HepG2 (cell line): ENCODE measurements at regions not wholly inside any gene's neighbourhood (a gene's known extent, or its start where the extent isn't known, plus 50 kb on each side); places are given as distances from the start of the nearest gene placed in this dataset.

ENCODE experiments used
- ATAC-seq: fragments of 200-7000 bp; cut with Tn5 transposase; 3 replicates; pipeline ENCODE4 v1.9.1; 2020; ENCODE audit warnings: mild to moderate bottlenecking, moderate library complexity
- BruUV-seq: library from RNA; stranded (reverse); fragments of 400-500 nt; replicated peaks from 2 replicates; lab custom pipeline; 2021; lab: Mats Ljungman, UMichigan
- CTCF ChIA-PET: fragments of 300-600 bp; formaldehyde crosslinking; extraction: SDS; loops from one replicate; lab custom pipeline; 2021; ENCODE audit warnings: low total read pairs, inconsistent platforms, low intra/inter-chr PET ratio; lab: Yijun Ruan, JAX
- POLR2A ChIA-PET: fragments of 350-600 bp; sonication (Branson Sonifier 250); formaldehyde crosslinking; loops from one replicate; lab custom pipeline; 2020; ENCODE audit warnings: antibody characterized with exemption, inconsistent platforms; lab: Yijun Ruan, JAX
- DNase-seq: peaks from one replicate; pipeline ENCODE4 v3.0.0-alpha.2; 2015; ENCODE audit warnings: low spot score
- FAIRE-seq: peaks from 3 replicates; lab custom pipeline; 2011; peaks lifted over from hg19 to GRCh38; lab: Jason Lieb, UNC
- H2AFZ ChIP-seq: one replicate; pipeline ENCODE4 v1.6.1; 2011; ENCODE audit warnings: low read length, inconsistent platforms
- H3K27ac ChIP-seq: fragments of 300-600 bp; 3 replicates; pipeline ENCODE4 v1.8.0; 2011; ENCODE audit warnings: mixed run types, mild to moderate bottlenecking, mixed read lengths, low read length, inconsistent platforms; ENCODE audit not compliant: insufficient read depth; ENCODE audit errors: extremely low read length
- H3K27me3 ChIP-seq, 2 experiments: fragments of 200-600 bp in 1 of 2; 2 replicates in 1 of 2; 3 replicates in 1 of 2; pipeline versions ENCODE4 v1.6.0 to v1.8.0; 2011; ENCODE audit warnings: low read length in 2 of 2, mild to moderate bottlenecking in 2 of 2, moderate library complexity in 2 of 2, inconsistent platforms in 1 of 2; ENCODE audit not compliant: insufficient read depth in 2 of 2, control insufficient read depth in 1 of 2
- H3K36me3 ChIP-seq, 2 experiments: fragments of 200-600 bp in 1 of 2; replicated peaks in 1 of 2; 2 replicates in 1 of 2; 3 replicates in 1 of 2; pipeline versions ENCODE4 v1.5.1 to v1.8.0; 2011; ENCODE audit warnings: low read length in 2 of 2, inconsistent platforms in 1 of 2; ENCODE audit not compliant: insufficient read depth in 2 of 2, control insufficient read depth in 1 of 2
- H3K4me1 ChIP-seq: 2 replicates; pipeline ENCODE4 v1.5.1; 2012; ENCODE audit warnings: low read length, inconsistent platforms; ENCODE audit not compliant: insufficient read depth
- H3K4me2 ChIP-seq: 2 replicates; pipeline ENCODE4 v1.6.0; 2011; ENCODE audit warnings: low read depth, low read length, inconsistent platforms
- H3K4me3 ChIP-seq, 3 experiments: fragments of 200-600 bp in 1 of 3; sonication (generic), shearing (Covaris generic) in 1 of 3; replicated peaks in 1 of 3; 2 replicates each; pipeline ENCODE4 v1.5.1; 2011 to 2016; ENCODE audit warnings: low read length in 3 of 3, inconsistent platforms in 2 of 3, low read depth in 2 of 3, mild to moderate bottlenecking in 2 of 3, control low read depth in 1 of 3, mixed read lengths in 1 of 3; ENCODE audit not compliant: insufficient read depth in 1 of 3
- H3K79me2 ChIP-seq: one replicate; pipeline ENCODE4 v1.6.1; 2011; ENCODE audit warnings: low read length, inconsistent platforms; ENCODE audit not compliant: insufficient read depth
- H3K9ac ChIP-seq: 2 replicates; pipeline ENCODE4 v1.6.0; 2011; ENCODE audit warnings: mild to moderate bottlenecking, low read depth, low read length, inconsistent platforms; ENCODE audit not compliant: insufficient read depth
- H3K9me3 ChIP-seq: 2 replicates; pipeline ENCODE4 v1.5.1; 2012; ENCODE audit warnings: mild to moderate bottlenecking, low read length
- H4K20me1 ChIP-seq: 2 replicates; pipeline ENCODE4 v1.6.0; 2011; ENCODE audit warnings: inconsistent platforms, mild to moderate bottlenecking, low read length, moderate library complexity; ENCODE audit not compliant: insufficient read depth
- ATF6 ChIP-seq: sonication (generic); formaldehyde crosslinking; conservative IDR thresholded peaks from 2 replicates; pipeline ENCODE4 v1.4.0; 2020; ENCODE audit warnings: missing genetic modification reagents
- FLYWCH1 ChIP-seq: sonication (generic); formaldehyde crosslinking; IDR thresholded peaks from 2 replicates; pipeline ENCODE4 v1.8.1; 2023; ENCODE audit warnings: mild to moderate bottlenecking, missing genetic modification reagents
- GABPB1 ChIP-seq: IDR thresholded peaks from 2 replicates; pipeline ENCODE4 v1.6.1; 2016; ENCODE audit warnings: mild to moderate bottlenecking, missing genetic modification reagents, moderate library complexity, missing compliant biosample characterization
- GFI1 ChIP-seq: sonication (generic); formaldehyde crosslinking; IDR thresholded peaks from 2 replicates; pipeline ENCODE4 v1.5.0; 2020; ENCODE audit warnings: missing genetic modification reagents, mild to moderate bottlenecking, borderline replicate concordance
- GZF1 ChIP-seq: sonication (generic); formaldehyde crosslinking; IDR thresholded peaks from 2 replicates; pipeline ENCODE4 v1.5.1; 2020; ENCODE audit warnings: mild to moderate bottlenecking, missing genetic modification reagents
- HDAC2 ChIP-seq: sonication (generic); formaldehyde crosslinking; IDR thresholded peaks from 2 replicates; pipeline ENCODE4 v1.4.0; 2020; ENCODE audit warnings: missing genetic modification reagents
- HNRNPUL1 ChIP-seq: fragments of 200-400 bp; formaldehyde crosslinking; IDR thresholded peaks from 2 replicates; pipeline ENCODE4 v1.6.1; 2017; ENCODE audit warnings: low read depth, mild to moderate bottlenecking, low read length, moderate library complexity
- KAT8 ChIP-seq: IDR thresholded peaks from 2 replicates; pipeline ENCODE4 v1.6.1; 2016; ENCODE audit warnings: missing genetic modification reagents, missing compliant biosample characterization
- MXI1 ChIP-seq: IDR thresholded peaks from 3 replicates; pipeline ENCODE4 v1.6.1; 2012; ENCODE audit warnings: low read depth, low read length, inconsistent platforms, borderline replicate concordance
- NFKB2 ChIP-seq: sonication (generic); formaldehyde crosslinking; IDR thresholded peaks from 2 replicates; pipeline ENCODE4 v1.4.0; 2020; ENCODE audit warnings: missing genetic modification reagents, borderline replicate concordance
- ZNF292 ChIP-seq: sonication (generic); formaldehyde crosslinking; IDR thresholded peaks from 2 replicates; pipeline ENCODE4 v1.8.1; 2022; ENCODE audit warnings: mild to moderate bottlenecking, low read depth, missing genetic modification reagents, borderline replicate concordance
- ZNF317 ChIP-seq: sonication (generic); formaldehyde crosslinking; IDR thresholded peaks from 2 replicates; pipeline ENCODE4 v1.5.0; 2020; ENCODE audit warnings: mild to moderate bottlenecking, missing genetic modification reagents
- ZNF496 ChIP-seq: sonication (generic); formaldehyde crosslinking; IDR thresholded peaks from 2 replicates; pipeline ENCODE4 v1.8.1; 2023; ENCODE audit warnings: mild to moderate bottlenecking, moderate library complexity, missing genetic modification reagents; ENCODE audit not compliant: insufficient replicate concordance
- WGBS: methylation state at CpG from one replicate; pipeline ENCODE4 v1.1.6; 2017; ENCODE audit warnings: low lambda C conversion rate; 5-methylcytosine and 5-hydroxymethylcytosine counted together
- in situ Hi-C: cut with HindIII; loops from 2 replicates; pipeline ENCODE4 v1.10.0; 2017; ENCODE audit warnings: low pct_unique_long_range_greater_than_20kb; ENCODE audit not compliant: extremely low pct_ligation_motif_present
- intact Hi-C: fragments of 100-400 bp; cut with micrococcal nuclease; formaldehyde crosslinking; loops from one replicate; pipeline ENCODE4 v1.10.0; 2022; ENCODE audit not compliant: unreplicated experiment
- TF ChIP-seq, protein P1 (sequence below): sonication (generic); formaldehyde crosslinking; IDR thresholded peaks from 2 replicates; pipeline ENCODE4 v1.5.0; 2020; ENCODE audit warnings: mild to moderate bottlenecking, missing genetic modification reagents, borderline replicate concordance
- TF ChIP-seq, protein P2 (sequence below): sonication (generic); formaldehyde crosslinking; conservative IDR thresholded peaks from 2 replicates; pipeline ENCODE4 v1.4.0; 2020; ENCODE audit warnings: missing genetic modification reagents
- TF ChIP-seq, protein P3 (sequence below): sonication (generic); formaldehyde crosslinking; IDR thresholded peaks from 2 replicates; pipeline ENCODE4 v1.4.0; 2020; ENCODE audit warnings: missing genetic modification reagents

DNA sequence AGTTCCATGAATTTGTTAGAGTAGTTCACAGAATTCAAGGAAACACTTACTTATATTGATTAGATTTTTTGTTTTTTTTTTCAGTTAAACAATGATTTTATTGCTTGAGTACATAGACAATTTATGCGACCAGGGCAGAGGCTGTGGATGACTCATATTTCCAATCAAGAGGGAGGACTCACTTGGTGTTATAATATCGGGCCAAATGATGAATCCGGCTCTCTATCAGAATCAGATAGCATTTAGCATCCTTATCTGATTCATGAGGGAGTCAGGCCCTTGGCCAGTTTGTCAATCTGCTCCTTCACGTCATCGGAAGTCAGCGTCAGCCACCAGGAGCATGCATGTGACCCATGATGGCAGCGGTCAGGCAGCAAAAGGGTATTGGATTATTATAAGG is 82.3 kb upstream of the HUWE1 start:
- Histone ChIP-seq H2AFZ (no peak overlapping the region), H4K20me1 (no peaks in the 10 kb centered on the region), H3K27ac (no peak overlapping the region), H3K9ac (no peak overlapping the region), H3K4me3 (no peak overlapping the region), H3K27me3 (no peaks in the 10 kb centered on the region), H3K4me1 (no peaks in the 10 kb centered on the region), H3K4me2 (no peak overlapping the region), H3K9me3 (no peaks in the 10 kb centered on the region), H3K36me3 (no peaks in the 10 kb centered on the region), H3K79me2 (no peaks in the 10 kb centered on the region)
- intact Hi-C loops, result no loop called here
- FAIRE-seq, result no peak
- BruUV-seq, result no TSS peak
- WGBS, result 29% methylated on average over 6 of the region's 7 CpGs
- DNase-seq, result no peak
- in situ Hi-C loops, result no loop called here
- no peak for ATAC-seq
- POLR2A ChIA-PET, result no interaction called here
- CTCF ChIA-PET, result no interaction called here
- TF ChIP-seq ZNF317 (CRISPR knock-in tag) (no peak), MXI1 (no peak), GABPB1 (CRISPR knock-in tag) (no peak), HDAC2 (CRISPR knock-in tag) (no peak), FLYWCH1 (no peak), GZF1 (CRISPR knock-in tag) (no peak), GFI1 (CRISPR knock-in tag) (no peak), NFKB2 (CRISPR knock-in tag) (no peak), HNRNPUL1 (no peak), KAT8 (CRISPR knock-in tag) (no peak), ZNF496 (CRISPR knock-in tag) (no peak), ZNF292 (no peak), ATF6 (CRISPR knock-in tag) (no peak)
- TF ChIP-seq, protein P1, sequence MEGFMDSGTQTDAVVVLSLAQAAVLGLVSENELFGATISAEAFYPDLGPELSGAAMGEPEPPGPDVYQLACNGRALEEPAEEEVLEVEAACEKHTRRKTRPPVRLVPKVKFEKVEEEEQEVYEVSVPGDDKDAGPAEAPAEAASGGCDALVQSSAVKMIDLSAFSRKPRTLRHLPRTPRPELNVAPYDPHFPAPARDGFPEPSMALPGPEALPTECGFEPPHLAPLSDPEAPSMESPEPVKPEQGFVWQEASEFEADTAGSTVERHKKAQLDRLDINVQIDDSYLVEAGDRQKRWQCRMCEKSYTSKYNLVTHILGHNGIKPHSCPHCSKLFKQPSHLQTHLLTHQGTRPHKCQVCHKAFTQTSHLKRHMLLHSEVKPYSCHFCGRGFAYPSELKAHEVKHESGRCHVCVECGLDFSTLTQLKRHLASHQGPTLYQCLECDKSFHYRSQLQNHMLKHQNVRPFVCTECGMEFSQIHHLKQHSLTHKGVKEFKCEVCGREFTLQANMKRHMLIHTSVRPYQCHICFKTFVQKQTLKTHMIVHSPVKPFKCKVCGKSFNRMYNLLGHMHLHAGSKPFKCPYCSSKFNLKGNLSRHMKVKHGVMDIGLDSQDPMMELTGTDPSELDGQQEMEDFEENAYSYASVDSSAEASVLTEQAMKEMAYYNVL (CRISPR knock-in tag), result no peak
- TF ChIP-seq, protein P2, sequence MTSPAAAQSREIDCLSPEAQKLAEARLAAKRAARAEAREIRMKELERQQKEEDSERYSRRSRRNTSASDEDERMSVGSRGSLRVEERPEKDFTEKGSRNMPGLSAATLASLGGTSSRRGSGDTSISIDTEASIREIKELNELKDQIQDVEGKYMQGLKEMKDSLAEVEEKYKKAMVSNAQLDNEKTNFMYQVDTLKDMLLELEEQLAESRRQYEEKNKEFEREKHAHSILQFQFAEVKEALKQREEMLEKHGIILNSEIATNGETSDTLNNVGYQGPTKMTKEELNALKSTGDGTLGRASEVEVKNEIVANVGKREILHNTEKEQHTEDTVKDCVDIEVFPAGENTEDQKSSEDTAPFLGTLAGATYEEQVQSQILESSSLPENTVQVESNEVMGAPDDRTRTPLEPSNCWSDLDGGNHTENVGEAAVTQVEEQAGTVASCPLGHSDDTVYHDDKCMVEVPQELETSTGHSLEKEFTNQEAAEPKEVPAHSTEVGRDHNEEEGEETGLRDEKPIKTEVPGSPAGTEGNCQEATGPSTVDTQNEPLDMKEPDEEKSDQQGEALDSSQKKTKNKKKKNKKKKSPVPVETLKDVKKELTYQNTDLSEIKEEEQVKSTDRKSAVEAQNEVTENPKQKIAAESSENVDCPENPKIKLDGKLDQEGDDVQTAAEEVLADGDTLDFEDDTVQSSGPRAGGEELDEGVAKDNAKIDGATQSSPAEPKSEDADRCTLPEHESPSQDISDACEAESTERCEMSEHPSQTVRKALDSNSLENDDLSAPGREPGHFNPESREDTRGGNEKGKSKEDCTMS (CRISPR knock-in tag), result no peak
- TF ChIP-seq, protein P3, sequence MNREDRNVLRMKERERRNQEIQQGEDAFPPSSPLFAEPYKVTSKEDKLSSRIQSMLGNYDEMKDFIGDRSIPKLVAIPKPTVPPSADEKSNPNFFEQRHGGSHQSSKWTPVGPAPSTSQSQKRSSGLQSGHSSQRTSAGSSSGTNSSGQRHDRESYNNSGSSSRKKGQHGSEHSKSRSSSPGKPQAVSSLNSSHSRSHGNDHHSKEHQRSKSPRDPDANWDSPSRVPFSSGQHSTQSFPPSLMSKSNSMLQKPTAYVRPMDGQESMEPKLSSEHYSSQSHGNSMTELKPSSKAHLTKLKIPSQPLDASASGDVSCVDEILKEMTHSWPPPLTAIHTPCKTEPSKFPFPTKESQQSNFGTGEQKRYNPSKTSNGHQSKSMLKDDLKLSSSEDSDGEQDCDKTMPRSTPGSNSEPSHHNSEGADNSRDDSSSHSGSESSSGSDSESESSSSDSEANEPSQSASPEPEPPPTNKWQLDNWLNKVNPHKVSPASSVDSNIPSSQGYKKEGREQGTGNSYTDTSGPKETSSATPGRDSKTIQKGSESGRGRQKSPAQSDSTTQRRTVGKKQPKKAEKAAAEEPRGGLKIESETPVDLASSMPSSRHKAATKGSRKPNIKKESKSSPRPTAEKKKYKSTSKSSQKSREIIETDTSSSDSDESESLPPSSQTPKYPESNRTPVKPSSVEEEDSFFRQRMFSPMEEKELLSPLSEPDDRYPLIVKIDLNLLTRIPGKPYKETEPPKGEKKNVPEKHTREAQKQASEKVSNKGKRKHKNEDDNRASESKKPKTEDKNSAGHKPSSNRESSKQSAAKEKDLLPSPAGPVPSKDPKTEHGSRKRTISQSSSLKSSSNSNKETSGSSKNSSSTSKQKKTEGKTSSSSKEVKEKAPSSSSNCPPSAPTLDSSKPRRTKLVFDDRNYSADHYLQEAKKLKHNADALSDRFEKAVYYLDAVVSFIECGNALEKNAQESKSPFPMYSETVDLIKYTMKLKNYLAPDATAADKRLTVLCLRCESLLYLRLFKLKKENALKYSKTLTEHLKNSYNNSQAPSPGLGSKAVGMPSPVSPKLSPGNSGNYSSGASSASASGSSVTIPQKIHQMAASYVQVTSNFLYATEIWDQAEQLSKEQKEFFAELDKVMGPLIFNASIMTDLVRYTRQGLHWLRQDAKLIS (CRISPR knock-in tag), result no peak
